Fibroblast of skin of abdomen (primary cell): ENCODE measurements at regions not wholly inside any gene's neighbourhood (a gene's known extent, or its start where the extent isn't known, plus 50 kb on each side); places are given as distances from the start of the nearest gene placed in this dataset.

ENCODE experiments used
- DNase-seq: peaks from one replicate; pipeline ENCODE4 v3.0.0-alpha.2; 2013

GRCh38 chr1:34617321-34618118 lies 137.3 kb upstream of the GJB5 start:
- no peak for DNase-seq

DNA sequence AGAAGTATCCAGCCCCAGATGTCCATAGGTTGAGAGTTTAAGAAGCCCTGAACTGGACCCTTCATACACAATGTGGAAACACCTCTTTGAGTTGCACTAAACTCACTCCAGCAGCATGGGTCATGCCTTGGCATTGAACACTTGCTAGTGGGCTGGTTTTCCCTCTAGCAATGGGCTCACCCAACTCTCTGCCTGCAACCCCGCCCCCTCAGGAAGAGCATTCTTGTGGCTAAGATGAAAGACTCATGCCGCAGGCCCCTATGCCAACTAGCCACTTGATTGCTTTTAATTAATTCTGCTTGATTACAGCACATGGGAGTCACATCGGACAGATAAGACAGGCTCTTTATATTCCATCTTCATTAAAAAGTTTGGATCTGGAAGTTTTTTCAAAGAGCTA lies 136.5 kb upstream of the GJB5 start:
- DNase-seq = no peak

GRCh38 chr1:34619256-34619655 lies 135.6 kb upstream of the GJB5 start:
- no peak for DNase-seq

DNA sequence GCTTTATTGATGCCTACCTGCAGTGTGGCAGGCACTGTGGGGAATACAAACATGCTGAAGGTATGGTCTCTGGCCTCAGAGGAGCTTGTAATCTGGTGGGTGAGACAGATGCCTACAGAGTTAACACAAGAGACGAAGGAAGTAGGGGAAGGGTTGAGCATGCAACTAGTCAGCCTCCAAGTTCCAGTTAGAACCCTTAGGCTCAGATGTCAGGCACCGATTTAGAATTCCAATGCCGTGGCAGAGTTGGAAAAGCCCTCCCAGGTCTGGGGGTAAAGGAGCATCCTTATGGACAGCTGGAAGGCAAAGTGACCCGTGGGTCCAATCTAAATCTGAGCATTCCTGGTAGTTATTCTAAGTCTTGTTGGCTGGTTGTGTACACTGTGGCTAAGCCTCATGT lies 132.9 kb upstream of the GJB5 start:
- no peak for DNase-seq

DNA sequence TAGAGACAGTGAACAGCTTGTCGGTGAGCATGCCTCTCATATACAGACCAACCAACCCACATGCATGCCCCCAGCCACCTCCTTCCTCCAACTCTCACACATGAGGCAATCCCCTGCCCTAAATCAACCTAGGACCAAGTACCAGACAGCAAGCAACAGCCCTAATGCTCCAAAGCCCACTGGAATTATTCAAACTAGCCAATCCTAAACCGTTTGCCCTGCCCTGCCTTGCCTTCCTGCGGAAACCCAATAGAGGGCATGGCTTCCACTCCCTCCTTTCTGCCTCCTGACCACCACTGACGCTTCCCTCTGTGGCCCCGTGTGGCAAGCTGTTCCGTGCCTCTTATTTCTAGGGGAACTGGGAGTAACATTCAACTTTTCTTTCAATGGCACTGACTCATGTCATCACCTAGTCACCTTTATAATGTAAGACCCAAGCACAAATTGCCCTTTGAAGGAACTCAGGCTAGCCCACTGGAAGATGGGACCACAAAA lies 129.3 kb upstream of the GJB5 start:
- no peak for DNase-seq

GRCh38 chr1:34627465-34628240 lies 127.2 kb upstream of the GJB5 start:
- DNase-seq = no peak

- no peak for DNase-seq
These were observed 123.7 kb upstream of the GJB5 start for GRCh38 chr1:34631126-34631525.

DNA sequence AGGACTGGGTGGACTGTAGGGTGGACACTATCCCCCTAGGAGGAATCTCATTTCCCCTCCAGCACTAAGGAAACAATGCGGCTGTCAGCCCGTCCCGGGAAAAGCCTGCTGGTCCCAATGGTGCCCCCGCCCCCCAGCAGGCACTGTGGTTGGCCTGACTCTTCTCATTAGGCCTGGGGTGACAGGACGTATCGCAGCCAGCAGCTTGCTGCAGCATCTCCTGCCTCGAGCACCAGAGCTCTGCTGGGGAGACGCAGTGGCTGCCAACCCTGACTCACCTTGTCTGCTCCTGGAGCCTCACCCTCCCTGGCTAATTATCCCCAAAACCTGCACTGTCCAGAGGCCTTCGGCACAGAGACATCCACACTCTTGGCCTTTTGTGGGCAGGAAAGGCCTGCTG lies 115.1 kb upstream of the GJB5 start:
- no peak for DNase-seq

DNA sequence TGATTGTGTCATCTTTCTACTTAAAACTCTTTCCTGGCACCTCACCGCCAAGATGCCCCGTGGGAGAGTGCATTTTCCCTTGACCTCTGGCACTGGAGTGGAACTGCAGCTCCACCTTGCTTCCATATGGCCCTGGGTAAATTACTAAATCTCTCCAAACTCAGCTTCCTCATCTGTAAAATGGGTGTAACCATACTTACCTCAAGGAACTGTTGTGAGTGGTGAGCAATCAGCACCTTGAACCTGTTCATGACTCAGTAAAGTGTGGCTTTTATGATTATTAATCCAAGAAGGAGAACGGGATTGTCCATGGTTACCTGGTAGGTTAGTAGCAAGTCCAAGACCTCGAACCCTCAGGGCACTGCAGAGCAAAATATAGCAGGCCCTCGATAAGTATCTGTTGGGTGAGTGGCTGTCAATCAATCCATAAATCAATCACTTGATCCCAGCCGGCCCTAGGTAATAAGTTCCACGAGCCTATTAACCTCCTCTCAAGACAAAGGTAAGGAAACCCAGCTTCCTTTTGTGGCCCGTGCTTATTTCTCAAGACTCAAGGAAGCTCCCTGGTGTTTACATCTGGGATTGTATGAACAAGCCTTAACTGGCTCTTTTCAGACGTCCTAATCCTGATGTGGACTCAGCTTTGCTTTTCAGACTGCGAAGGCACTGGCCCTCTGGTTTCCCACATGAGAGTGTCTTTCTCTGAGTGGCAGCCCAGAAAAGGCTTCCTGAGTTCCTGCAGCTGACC lies 114.0 kb upstream of the GJB5 start:
- no peak for DNase-seq

- DNase-seq = no peak
These were observed 112.2 kb upstream of the GJB5 start for GRCh38 chr1:34642679-34643078.

GRCh38 chr1:34645109-34645688 lies 109.6 kb upstream of the GJB5 start:
- no peak for DNase-seq

- DNase-seq = no peak
These were observed 108.9 kb upstream of the GJB5 start for GRCh38 chr1:34645919-34646318.

GRCh38 chr1:34648501-34648900 lies 106.3 kb upstream of the GJB5 start:
- no peak for DNase-seq

GRCh38 chr1:34650090-34650489 lies 104.8 kb upstream of the GJB5 start:
- no peak for DNase-seq

- no peak for DNase-seq
These were observed 104.0 kb upstream of the GJB5 start for GRCh38 chr1:34650800-34651199.

GRCh38 chr1:34653110-34653509 lies 101.7 kb upstream of the GJB5 start:
- no peak for DNase-seq

DNA sequence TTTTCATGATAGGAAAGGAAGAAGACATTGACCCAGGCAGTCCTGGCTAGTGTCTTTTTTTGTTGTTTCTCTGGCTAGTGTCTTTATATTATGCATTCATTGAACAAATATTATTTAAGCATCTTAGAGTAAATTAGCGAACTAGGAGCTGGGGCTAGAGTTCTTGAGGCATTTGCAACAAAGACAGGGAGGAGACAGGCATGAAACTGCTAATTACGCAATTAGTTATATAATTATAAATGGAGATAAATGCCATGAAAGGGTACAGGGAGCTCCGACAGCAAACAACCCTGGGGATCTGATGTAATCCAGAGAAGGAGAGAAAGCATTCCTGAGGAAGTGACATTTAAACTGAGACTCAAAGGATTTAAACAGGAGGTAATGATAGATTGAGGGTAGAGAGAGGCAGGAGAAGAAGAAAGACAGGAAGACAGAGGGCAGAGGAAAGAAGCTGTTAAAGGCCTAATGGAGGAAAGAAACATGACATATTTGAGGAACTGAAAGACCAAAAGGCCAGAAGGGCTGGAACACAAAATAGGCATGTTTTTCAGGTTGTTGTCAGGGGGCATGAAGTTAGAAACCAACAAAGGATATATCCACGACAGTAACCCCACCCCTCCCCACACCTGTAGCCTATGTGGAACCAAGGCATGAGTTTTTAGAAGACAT lies 99.5 kb upstream of the GJB5 start:
- no peak for DNase-seq

DNA sequence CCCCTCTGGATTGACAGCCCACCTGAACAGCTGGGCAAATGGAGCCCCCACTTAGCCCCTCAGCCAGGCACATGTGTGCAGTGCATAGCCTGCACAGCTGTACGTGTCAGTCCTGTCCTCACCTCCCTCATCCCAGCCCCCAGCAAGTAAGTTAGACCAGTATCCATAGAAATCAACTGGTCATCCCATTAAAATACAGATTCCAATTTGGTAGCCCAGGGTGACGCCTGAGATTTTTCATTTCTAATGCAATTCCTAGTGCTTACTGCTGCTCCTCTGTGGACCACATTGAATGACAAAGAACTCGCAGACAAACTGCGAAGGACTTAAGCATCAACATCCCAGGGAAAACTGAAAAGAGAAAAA lies 99.0 kb upstream of the GJB5 start:
- DNase-seq = no peak

DNA sequence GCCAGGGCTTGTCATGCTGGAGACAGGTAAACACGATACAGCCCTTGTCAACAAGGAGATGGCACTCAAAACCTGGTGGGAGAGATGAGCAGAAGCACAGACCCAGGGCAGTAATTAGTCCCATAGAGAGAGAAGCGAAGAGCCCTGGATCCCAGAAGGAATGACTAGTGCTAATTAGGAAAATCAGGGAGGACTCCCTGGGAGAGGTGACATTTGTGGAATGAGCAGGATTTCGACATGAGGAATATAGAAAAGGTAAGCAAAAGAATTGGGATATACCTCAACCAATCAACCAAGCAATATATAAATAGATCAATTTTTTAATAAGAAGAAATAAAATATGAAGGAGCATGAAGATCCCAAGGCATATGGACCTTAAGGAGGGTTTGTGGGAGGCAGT lies 98.5 kb upstream of the GJB5 start:
- DNase-seq = no peak

- DNase-seq = no peak
These were observed 98.1 kb upstream of the GJB5 start for GRCh38 chr1:34656731-34657130.

- DNase-seq = no peak
These were observed 97.6 kb upstream of the GJB5 start for GRCh38 chr1:34657266-34657665.

GRCh38 chr1:34657849-34658248 lies 97.0 kb upstream of the GJB5 start:
- DNase-seq = no peak
